GM12875 (cell line): ENCODE measurements at regions not wholly inside any gene's neighbourhood (a gene's known extent, or its start where the extent isn't known, plus 50 kb on each side); places are given as distances from the start of the nearest gene placed in this dataset.

Source experiments
- H3K4me3 ChIP-seq: one replicate; pipeline ENCODE4 v1.5.1; 2011; ENCODE audit warnings: low read depth, low read length, control low read depth
- TF ChIP-seq, protein P1 (sequence below): IDR thresholded peaks from 2 replicates; pipeline ENCODE4 v1.5.1; 2011; ENCODE audit warnings: low read depth, mild to moderate bottlenecking, control low read depth, inconsistent platforms, low read length, moderate library complexity, borderline replicate concordance; ENCODE audit not compliant: insufficient read depth

DNA sequence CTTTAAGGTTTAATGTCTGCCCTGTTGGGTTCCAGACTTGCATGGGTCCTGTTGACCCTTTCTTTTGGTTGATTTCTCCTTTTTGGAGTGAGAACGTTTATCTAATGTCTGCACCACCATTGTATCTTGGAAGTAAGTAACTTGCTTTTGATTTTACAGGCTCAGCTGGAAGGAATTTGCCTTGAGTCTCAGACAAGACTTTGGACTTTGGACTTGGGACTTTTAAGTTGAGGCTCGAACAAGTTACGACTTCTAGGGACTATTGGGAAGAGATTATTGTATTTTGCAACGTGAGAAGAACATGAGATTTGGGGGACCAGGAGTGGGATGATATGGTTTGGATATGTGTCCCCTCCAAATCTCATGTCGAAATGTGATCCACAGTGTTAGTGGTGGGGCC is 267.7 kb downstream of the GLI2 start:
- no peak overlapping the region for H3K4me3 ChIP-seq
- TF ChIP-seq, protein P1, sequence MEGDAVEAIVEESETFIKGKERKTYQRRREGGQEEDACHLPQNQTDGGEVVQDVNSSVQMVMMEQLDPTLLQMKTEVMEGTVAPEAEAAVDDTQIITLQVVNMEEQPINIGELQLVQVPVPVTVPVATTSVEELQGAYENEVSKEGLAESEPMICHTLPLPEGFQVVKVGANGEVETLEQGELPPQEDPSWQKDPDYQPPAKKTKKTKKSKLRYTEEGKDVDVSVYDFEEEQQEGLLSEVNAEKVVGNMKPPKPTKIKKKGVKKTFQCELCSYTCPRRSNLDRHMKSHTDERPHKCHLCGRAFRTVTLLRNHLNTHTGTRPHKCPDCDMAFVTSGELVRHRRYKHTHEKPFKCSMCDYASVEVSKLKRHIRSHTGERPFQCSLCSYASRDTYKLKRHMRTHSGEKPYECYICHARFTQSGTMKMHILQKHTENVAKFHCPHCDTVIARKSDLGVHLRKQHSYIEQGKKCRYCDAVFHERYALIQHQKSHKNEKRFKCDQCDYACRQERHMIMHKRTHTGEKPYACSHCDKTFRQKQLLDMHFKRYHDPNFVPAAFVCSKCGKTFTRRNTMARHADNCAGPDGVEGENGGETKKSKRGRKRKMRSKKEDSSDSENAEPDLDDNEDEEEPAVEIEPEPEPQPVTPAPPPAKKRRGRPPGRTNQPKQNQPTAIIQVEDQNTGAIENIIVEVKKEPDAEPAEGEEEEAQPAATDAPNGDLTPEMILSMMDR = no peak

DNA sequence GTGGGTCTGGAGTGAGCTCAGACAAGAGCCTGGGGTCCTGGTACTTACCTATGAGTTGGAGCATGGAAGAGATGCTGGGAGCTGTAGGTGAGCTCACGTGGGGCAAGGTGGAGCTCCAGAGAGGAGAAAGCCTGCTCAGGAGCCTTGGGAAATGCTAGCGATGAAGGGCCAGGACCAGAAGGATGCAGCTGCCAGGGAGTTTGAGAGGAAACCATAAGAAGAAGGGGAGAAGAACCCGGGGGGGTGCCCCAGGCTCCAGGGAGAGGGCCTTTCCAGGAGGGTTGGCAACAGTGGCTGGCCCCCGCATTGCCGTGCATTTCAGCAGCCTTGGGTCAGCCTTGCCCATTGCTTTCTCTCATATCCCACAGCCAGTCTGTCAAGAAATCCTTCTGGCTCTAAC is 268.7 kb downstream of the GLI2 start:
- TF ChIP-seq, protein P1 = no peak

DNA sequence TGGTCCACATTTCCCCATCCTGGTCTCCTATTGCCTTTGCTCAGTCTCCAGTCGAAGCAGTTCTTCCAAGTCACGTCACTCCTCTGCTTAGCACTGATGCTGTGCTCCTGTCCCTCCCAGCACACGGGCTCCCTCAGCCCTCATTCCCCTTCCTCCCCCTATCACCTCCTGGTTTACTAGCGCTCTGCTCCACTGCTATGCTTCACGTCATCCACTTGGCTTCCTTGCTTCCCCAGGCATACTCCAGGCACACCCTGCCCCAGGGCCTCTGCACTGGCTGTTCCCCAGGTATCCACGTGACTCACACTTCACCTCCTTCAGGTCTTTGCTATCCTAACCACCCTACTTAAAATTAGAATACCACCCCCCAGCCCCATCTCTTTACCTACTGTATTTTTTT is 269.3 kb downstream of the GLI2 start:
- TF ChIP-seq, protein P1 = no peak
- H3K4me3 ChIP-seq = no peak overlapping the region

More for the DNA sequence above, 268.7 kb downstream of the GLI2 start:
- H3K4me3 ChIP-seq = no peak overlapping the region

DNA sequence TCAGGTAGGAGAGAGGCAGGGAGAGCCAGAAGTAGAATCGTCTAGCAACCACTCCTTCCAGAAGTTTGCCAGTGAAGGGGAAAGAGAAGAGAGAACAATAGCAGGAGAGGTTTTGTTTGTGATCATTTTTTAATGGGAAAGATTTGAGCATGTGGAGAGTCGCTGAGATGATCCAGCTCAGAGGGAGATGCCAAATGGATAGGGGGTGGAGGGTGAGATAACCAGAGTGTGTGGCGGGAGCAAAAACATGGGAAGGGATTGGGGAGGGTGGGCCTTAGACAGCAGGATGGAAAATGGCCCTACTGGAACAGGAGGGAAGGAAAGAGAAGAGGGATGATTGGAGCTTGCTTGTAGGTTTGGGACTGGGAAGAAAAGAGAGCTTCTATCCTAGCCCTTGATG is 269.8 kb downstream of the GLI2 start:
- TF ChIP-seq, protein P1 = no peak
- no peak overlapping the region for H3K4me3 ChIP-seq

DNA sequence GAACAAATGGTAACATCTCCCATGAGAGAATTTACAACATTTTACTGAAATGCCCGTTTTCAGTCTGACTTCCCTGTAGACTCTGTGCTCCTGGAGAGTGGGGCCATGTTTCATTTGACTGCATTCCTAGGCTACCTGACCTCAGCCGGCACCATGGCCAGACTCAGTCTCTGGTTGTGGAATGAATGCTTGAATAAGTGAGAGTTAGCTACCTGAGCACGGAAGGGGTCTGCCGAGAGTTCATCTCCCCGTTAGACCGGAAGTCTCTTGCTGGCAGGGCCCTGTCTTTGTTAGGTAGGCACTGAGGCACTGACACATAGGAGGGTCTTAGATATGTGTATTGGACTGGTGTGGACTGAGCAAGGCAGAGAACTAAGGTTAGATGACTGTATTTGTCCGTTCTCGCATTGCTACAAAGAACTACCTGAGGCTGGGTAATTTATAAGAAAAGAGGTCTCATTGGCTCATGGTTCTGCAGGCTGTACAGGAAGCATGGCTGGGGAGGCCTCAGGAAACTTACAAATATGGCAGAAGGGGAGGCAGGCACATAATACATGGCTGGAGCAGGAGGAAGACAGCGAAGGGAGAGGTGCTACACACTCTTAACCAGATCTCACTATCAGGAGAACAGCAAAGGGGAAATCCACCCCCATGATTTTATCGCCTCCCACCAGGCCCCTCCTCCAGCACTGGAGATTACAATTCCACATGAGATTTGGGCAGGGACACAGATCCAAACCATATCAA is 271.2 kb downstream of the GLI2 start:
- TF ChIP-seq, protein P1 = no peak
- no peak overlapping the region for H3K4me3 ChIP-seq

DNA sequence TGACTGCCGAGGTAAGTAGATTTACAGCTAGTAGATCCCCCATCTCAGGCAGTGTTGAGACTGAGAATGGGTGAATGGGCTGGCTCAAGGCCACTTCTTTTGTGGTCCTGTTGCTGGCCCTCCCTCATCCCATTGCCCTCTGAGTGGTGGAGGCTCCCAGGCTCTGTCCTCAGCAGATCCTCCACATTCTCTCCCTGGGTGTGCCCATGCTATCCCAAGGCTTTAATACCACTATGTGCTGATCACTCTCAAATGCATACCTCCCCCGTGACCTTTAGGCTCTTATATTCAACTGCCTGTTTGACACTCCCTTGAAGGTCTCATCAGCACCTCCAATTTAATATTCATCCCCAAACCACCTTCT is 271.8 kb downstream of the GLI2 start:
- H3K4me3 ChIP-seq = no peak overlapping the region
- TF ChIP-seq, protein P1 = no peak

DNA sequence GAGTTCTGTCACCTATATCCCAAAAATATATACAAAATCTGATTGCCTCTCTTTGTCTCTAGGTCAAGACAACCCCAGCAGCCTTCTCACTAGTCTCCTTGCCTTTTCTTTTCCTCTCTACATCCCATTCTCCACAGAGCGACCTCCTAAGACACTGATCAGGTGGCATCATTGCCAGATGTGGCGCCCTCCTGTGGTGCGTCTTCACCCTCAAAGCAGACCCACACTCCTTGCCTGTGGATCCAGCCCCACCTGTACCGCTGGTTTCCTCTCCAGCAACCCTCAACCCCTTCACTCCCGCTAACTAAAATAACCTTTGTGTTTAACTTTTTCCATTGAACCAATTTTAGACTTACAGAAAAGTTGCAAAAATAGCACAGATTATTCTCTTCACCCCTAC is 273.3 kb downstream of the GLI2 start:
- H3K4me3 ChIP-seq = no peak overlapping the region
- TF ChIP-seq, protein P1 = peak; percentile 20; the same call in 1 of the 2 replicates
